Colonic mucosa (tissue), 4 donors: ENCODE measurements at regions not wholly inside any gene's neighbourhood (a gene's known extent, or its start where the extent isn't known, plus 50 kb on each side); places are given as distances from the start of the nearest gene placed in this dataset.

Experiments
- DNase-seq: peaks from one replicate; pipeline ENCODE4 v3.0.0-alpha.2; 2020
- H3K27ac ChIP-seq: fragments of 200-600 bp; one replicate; pipeline ENCODE4 v1.8.0; 2021
- H3K27me3 ChIP-seq: fragments of 200-600 bp; one replicate; pipeline ENCODE4 v1.8.0; 2021
- H3K36me3 ChIP-seq: fragments of 200-600 bp; one replicate; pipeline ENCODE4 v1.8.0; 2021
- H3K4me1 ChIP-seq: fragments of 200-600 bp; one replicate; pipeline ENCODE4 v1.8.0; 2021; ENCODE audit warnings: mild to moderate bottlenecking
- H3K4me3 ChIP-seq: fragments of 200-600 bp; one replicate; pipeline ENCODE4 v1.8.0; 2021
- H3K9ac ChIP-seq, 2 donors: one replicate each; pipeline ENCODE4 v1.7.0; 2013; ENCODE audit warnings: control low read depth in 2 of 2, low read depth in 2 of 2, low read length in 2 of 2
- H3K9me3 ChIP-seq: fragments of 200-600 bp; one replicate; pipeline ENCODE4 v1.8.0; 2021
- CTCF ChIP-seq: fragments of 200-600 bp; IDR thresholded peaks from one replicate; pipeline ENCODE4 v1.8.0; 2022; ENCODE audit warnings: antibody characterized with exemption, mild to moderate bottlenecking
- intact Hi-C: fragments of 100-400 bp; cut with DNase I; formaldehyde crosslinking; loops from one replicate; pipeline ENCODE4 v1.14.1; 2022
- donor health status: healthy.
- donor health status: DM: no; HTN: no; CAD: no.
- donor health status: DM: no; HTN: no; CAD: no.

GRCh38 chr1:90508376-90509167 lies 208.5 kb downstream of the BARHL2 start:
- intact Hi-C loops = no loop called here
- Histone ChIP-seq H3K27me3 (no peaks in the 10 kb centered on the region), H3K4me3 (no peak overlapping the region), H3K36me3 (no peaks in the 10 kb centered on the region), H3K4me1 (no peaks in the 10 kb centered on the region), H3K9ac (no peak overlapping the region), H3K27ac (no peak overlapping the region), H3K9me3 (no peaks in the 10 kb centered on the region)
- DNase-seq = no peak
- no peak for TF ChIP-seq CTCF

DNA sequence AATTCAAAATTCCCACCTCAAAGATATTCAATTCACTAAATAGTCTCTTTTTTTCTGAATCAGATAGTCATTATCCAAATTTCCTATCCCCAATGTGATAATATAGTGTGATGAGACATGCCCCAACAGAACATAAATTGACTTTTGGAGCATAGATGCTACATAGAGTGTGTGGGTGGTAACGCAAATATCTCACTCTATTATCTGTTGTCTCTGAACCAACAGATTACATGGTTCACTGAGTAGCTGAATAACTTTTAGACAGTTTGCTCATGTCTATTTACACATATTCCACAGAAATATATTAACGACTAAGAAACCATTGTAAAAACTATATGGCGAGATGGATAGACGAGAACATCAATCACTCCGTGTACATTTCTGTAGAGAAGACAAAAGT lies 209.9 kb downstream of the BARHL2 start:
- no peak overlapping the region for H3K4me3 ChIP-seq

GRCh38 chr1:90505806-90506205 lies 211.3 kb downstream of the BARHL2 start:
- H3K36me3 ChIP-seq = no peaks in the 10 kb centered on the region
- no peaks in the 10 kb centered on the region for H3K4me1 ChIP-seq
- no peak overlapping the region for H3K9ac ChIP-seq
- H3K4me3 ChIP-seq = no peak overlapping the region
- intact Hi-C loops = no loop called here
- H3K27me3 ChIP-seq = no peaks in the 10 kb centered on the region
- DNase-seq = no peak
- H3K9me3 ChIP-seq = no peaks in the 10 kb centered on the region
- no peak overlapping the region for H3K27ac ChIP-seq
- no peak for TF ChIP-seq CTCF

More for the DNA sequence above, 209.9 kb downstream of the BARHL2 start:
- Histone ChIP-seq H3K36me3 (no peaks in the 10 kb centered on the region), H3K27ac (no peak overlapping the region), H3K4me1 (no peaks in the 10 kb centered on the region), H3K9me3 (no peaks in the 10 kb centered on the region), H3K27me3 (no peaks in the 10 kb centered on the region), H3K9ac (no peak overlapping the region)
- no peak for DNase-seq
- TF ChIP-seq CTCF = no peak
- intact Hi-C loops = no loop called here

DNA sequence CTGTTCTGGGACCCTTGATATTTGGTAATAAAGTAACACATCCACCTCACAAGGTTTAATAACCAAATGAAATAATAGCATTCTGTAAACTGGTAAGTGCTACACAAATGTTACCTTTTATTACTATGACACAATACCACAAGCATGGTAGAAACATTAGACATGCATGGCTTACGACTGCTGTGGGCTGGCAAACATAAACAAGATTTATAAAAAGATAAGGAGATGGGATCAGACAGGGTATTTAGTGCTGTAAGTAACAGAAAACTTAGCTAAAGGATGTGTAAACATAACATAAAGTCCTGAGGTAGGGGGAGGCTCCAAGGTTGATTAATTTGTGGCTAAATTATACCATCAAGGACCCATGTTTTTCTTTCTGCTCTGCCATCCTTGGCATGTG lies 212.6 kb downstream of the BARHL2 start:
- no peak for TF ChIP-seq CTCF
- intact Hi-C loops = no loop called here
- H3K36me3 ChIP-seq = no peaks in the 10 kb centered on the region

GRCh38 chr1:90502696-90503095 lies 214.4 kb downstream of the BARHL2 start:
- H3K4me3 ChIP-seq = no peak overlapping the region

More for the DNA sequence above, 212.6 kb downstream of the BARHL2 start:
- no peak overlapping the region for H3K9ac ChIP-seq
- no peaks in the 10 kb centered on the region for H3K27me3 ChIP-seq
- no peak overlapping the region for H3K4me3 ChIP-seq
- H3K27ac ChIP-seq = no peak overlapping the region
- no peak for DNase-seq
- no peaks in the 10 kb centered on the region for H3K4me1 ChIP-seq
- H3K9me3 ChIP-seq = no peaks in the 10 kb centered on the region

More at GRCh38 chr1:90502696-90503095, 214.4 kb downstream of the BARHL2 start:
- Histone ChIP-seq H3K9ac (no peak overlapping the region), H3K36me3 (no peaks in the 10 kb centered on the region), H3K27me3 (no peaks in the 10 kb centered on the region), H3K4me1 (no peaks in the 10 kb centered on the region), H3K9me3 (no peaks in the 10 kb centered on the region), H3K27ac (no peak overlapping the region)
- no peak for DNase-seq
- intact Hi-C loops = no loop called here
- no peak for TF ChIP-seq CTCF
